ENCODE measurements at regions not wholly inside any gene's neighbourhood (a gene's known extent, or its start where the extent isn't known, plus 50 kb on each side); places are given as distances from the start of the nearest gene placed in this dataset.
"Not testable (repeated sequence)": the region's sequence is repeated elsewhere in the genome, so short reads cannot be mapped to it uniquely, and the experiment has no call there.

GRCh38 chr12:127169321-127170181, 1097.4 kb upstream of the TMEM132C start:
- Histone ChIP-seq H3K27me3 (ENCODE audit: control insufficient read depth, insufficient read depth, low read length) (no peaks in the 10 kb centered on the region), H3K36me3 (ENCODE audit: control insufficient read depth, insufficient read depth, low read length) (no peaks in the 10 kb centered on the region), H3K4me3 (ENCODE audit: low read depth, low read length) (no peak overlapping the region)
- DNase-seq (ENCODE audit: low read depth), result no peak
- TF ChIP-seq CTCF (IDR thresholded peaks at IDR 0.05; ENCODE audit: insufficient read depth, low read length, poor library complexity, severe bottlenecking), result no peak

- TF ChIP-seq CTCF (IDR thresholded peaks at IDR 0.05; ENCODE audit: insufficient read depth, low read length, poor library complexity, severe bottlenecking), result no peak
- DNase-seq (ENCODE audit: low read depth), result no peak
- Histone ChIP-seq H3K36me3 (ENCODE audit: control insufficient read depth, insufficient read depth, low read length) (no peaks in the 10 kb centered on the region), H3K27me3 (ENCODE audit: control insufficient read depth, insufficient read depth, low read length) (no peaks in the 10 kb centered on the region), H3K4me3 (ENCODE audit: low read depth, low read length) (no peak overlapping the region)
Measured at GRCh38 chr12:127170226-127171180, 1096.5 kb upstream of the TMEM132C start.

- DNase-seq (ENCODE audit: low read depth), result no peak
- no peak for TF ChIP-seq CTCF (IDR thresholded peaks at IDR 0.05; ENCODE audit: insufficient read depth, low read length, poor library complexity, severe bottlenecking)
- no peak overlapping the region for H3K4me3 ChIP-seq (ENCODE audit: low read depth, low read length)
- no peaks in the 10 kb centered on the region for H3K36me3 ChIP-seq (ENCODE audit: control insufficient read depth, insufficient read depth, low read length)
- no peaks in the 10 kb centered on the region for H3K27me3 ChIP-seq (ENCODE audit: control insufficient read depth, insufficient read depth, low read length)
Measured at GRCh38 chr12:127172861-127173260, 1094.1 kb upstream of the TMEM132C start.

GRCh38 chr12:127173971-127174370, 1093.0 kb upstream of the TMEM132C start:
- DNase-seq (ENCODE audit: low read depth); H3K27me3 ChIP-seq (ENCODE audit: control insufficient read depth, insufficient read depth, low read length); H3K36me3 ChIP-seq (ENCODE audit: control insufficient read depth, insufficient read depth, low read length); H3K4me3 ChIP-seq (ENCODE audit: low read depth, low read length): not testable (repeated sequence)

- TF ChIP-seq CTCF (IDR thresholded peaks at IDR 0.05; ENCODE audit: insufficient read depth, low read length, poor library complexity, severe bottlenecking), result no peak
- Histone ChIP-seq H3K27me3 (ENCODE audit: control insufficient read depth, insufficient read depth, low read length) (no peaks in the 10 kb centered on the region), H3K36me3 (ENCODE audit: control insufficient read depth, insufficient read depth, low read length) (no peaks in the 10 kb centered on the region), H3K4me3 (ENCODE audit: low read depth, low read length) (no peak overlapping the region)
- DNase-seq (ENCODE audit: low read depth), result no peak
Measured at GRCh38 chr12:127174881-127175280, 1092.1 kb upstream of the TMEM132C start.

- DNase-seq (ENCODE audit: low read depth), result no peak
- TF ChIP-seq CTCF (IDR thresholded peaks at IDR 0.05; ENCODE audit: insufficient read depth, low read length, poor library complexity, severe bottlenecking), result no peak
- no peak overlapping the region for H3K4me3 ChIP-seq (ENCODE audit: low read depth, low read length)
- H3K27me3 ChIP-seq (ENCODE audit: control insufficient read depth, insufficient read depth, low read length), result no peaks in the 10 kb centered on the region
- no peaks in the 10 kb centered on the region for H3K36me3 ChIP-seq (ENCODE audit: control insufficient read depth, insufficient read depth, low read length)
Measured at GRCh38 chr12:127175361-127175760, 1091.6 kb upstream of the TMEM132C start.
